ENCODE measurements at regions not wholly inside any gene's neighbourhood (a gene's known extent, or its start where the extent isn't known, plus 50 kb on each side); places are given as distances from the start of the nearest gene placed in this dataset.

- Histone ChIP-seq H3K14ac (replicated peaks; ENCODE audit: low read depth, low read length) (no peak overlapping the region), H3K56ac (ENCODE audit: extremely low read depth, insufficient read depth, low read length) (no peak overlapping the region), H3K27ac (ENCODE audit: insufficient read depth, low read length) (no peak overlapping the region), H3K27me3 (ENCODE audit: control insufficient read depth, insufficient read depth, low read length) (no peaks in the 10 kb centered on the region; the same call in 1 of the 2 replicates), H3K4me3 (ENCODE audit: insufficient read depth, low read depth, low read length) (no peak overlapping the region), H2BK20ac (ENCODE audit: low read depth, low read length) (no peak overlapping the region), H4K5ac (ENCODE audit: low read depth, low read length) (no peak overlapping the region), H2BK15ac (ENCODE audit: low read depth, low read length) (no peak overlapping the region), H3K4me1 (ENCODE audit: control insufficient read depth, insufficient read depth, low read length) (no peaks in the 10 kb centered on the region), H3K4me2 (ENCODE audit: low read depth, low read length) (no peak overlapping the region), H3K9me1 (ENCODE audit: insufficient read depth, low read length) (no peaks in the 10 kb centered on the region), H2AFZ (replicated peaks; ENCODE audit: low read length, poor library complexity) (no peak overlapping the region), H2BK120ac (ENCODE audit: low read depth, low read length) (no peak overlapping the region), H2AK9ac (replicated peaks; ENCODE audit: low read depth, low read length, poor library complexity) (no peak overlapping the region), H3K9me3 (ENCODE audit: control insufficient read depth, insufficient read depth, low read length) (no peaks in the 10 kb centered on the region), H2BK5ac (ENCODE audit: low read depth, low read length, poor library complexity, severe bottlenecking) (no peak overlapping the region), H2AK5ac (ENCODE audit: low read depth, low read length) (no peak overlapping the region), H3K4ac (ENCODE audit: low read depth, low read length) (no peak overlapping the region), H3K79me1 (ENCODE audit: low read depth in 1 of 2, low read length in 2 of 2) (no peaks in the 10 kb centered on the region), H3K9ac (ENCODE audit: low read depth, low read length) (no peak overlapping the region), H4K20me1 (ENCODE audit: insufficient read depth, low read length) (no peaks in the 10 kb centered on the region), H4K91ac (ENCODE audit: insufficient read depth, low read depth, low read length) (no peak overlapping the region), H3K36me3 (ENCODE audit: control insufficient read depth, insufficient read depth, low read length) (no peaks in the 10 kb centered on the region), H3K18ac (ENCODE audit: low read depth, low read length) (no peak overlapping the region), H4K8ac (ENCODE audit: low read depth in 2 of 2, low read length in 2 of 2) (no peak overlapping the region), H3K23ac (ENCODE audit: low read depth, low read length) (no peak overlapping the region)
- ChIA-PET CTCF (no interaction called here), POLR2A (ENCODE audit: unreplicated experiment) (no interaction called here)
- no TSS peak for BruUV-seq (replicated peaks)
- WGBS, 2 experiments (ENCODE audit: extremely low coverage in 2 of 2, insufficient read length in 1 of 2): 63% methylated on average over 2 of the region's 4 CpGs; no CpG with 5 or more reads in 1 of the 2 experiments
- no peak for TF ChIP-seq FOS (IDR thresholded peaks at IDR 0.05; ENCODE audit: low read depth, low read length)
- no peak for DNase-seq
- in situ Hi-C loops (cut with MboI; ENCODE audit: low sequenced_read_pairs) (no loop called here), intact Hi-C loops (cut with micrococcal nuclease) (no loop called here), dilution Hi-C loops (cut with HindIII; ENCODE audit: low sequenced_read_pairs, unreplicated experiment) (no loop called here)
- no peak for ATAC-seq (ENCODE audit: low read depth)
Observed at GRCh38 chr9:534886-535285, 306.6 kb upstream of the DMRT1 start.

All from IMR-90 (cell line).